Testis (tissue), 2 donors: ENCODE measurements at regions not wholly inside any gene's neighbourhood (a gene's known extent, or its start where the extent isn't known, plus 50 kb on each side); places are given as distances from the start of the nearest gene placed in this dataset.

Experiments
- POLR2A ChIP-seq: fragments of 450-650 bp; IDR thresholded peaks from one replicate; pipeline ENCODE4 v1.6.1; 2017; ENCODE audit warnings: antibody characterized with exemption, mild to moderate bottlenecking, moderate library complexity
- TF ChIP-seq, protein P1 (sequence below), 3 experiments: fragments of 450-650 bp in 2 of 3; fragments of 200-600 bp in 1 of 3; sonication (generic) in 1 of 3; IDR thresholded peaks; one replicate each; pipeline ENCODE4 v1.5.1; 2016 to 2019; ENCODE audit warnings: antibody characterized with exemption in 3 of 3, mild to moderate bottlenecking in 2 of 3, moderate library complexity in 1 of 3

- TF ChIP-seq, protein P1, sequence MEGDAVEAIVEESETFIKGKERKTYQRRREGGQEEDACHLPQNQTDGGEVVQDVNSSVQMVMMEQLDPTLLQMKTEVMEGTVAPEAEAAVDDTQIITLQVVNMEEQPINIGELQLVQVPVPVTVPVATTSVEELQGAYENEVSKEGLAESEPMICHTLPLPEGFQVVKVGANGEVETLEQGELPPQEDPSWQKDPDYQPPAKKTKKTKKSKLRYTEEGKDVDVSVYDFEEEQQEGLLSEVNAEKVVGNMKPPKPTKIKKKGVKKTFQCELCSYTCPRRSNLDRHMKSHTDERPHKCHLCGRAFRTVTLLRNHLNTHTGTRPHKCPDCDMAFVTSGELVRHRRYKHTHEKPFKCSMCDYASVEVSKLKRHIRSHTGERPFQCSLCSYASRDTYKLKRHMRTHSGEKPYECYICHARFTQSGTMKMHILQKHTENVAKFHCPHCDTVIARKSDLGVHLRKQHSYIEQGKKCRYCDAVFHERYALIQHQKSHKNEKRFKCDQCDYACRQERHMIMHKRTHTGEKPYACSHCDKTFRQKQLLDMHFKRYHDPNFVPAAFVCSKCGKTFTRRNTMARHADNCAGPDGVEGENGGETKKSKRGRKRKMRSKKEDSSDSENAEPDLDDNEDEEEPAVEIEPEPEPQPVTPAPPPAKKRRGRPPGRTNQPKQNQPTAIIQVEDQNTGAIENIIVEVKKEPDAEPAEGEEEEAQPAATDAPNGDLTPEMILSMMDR (IDR thresholded peaks at IDR 0.05): no peak
- TF ChIP-seq POLR2A: no peak
Observed at GRCh38 chr11:134754521-134755198, 342.6 kb upstream of the B3GAT1 start.
